Fibroblast of lung (primary cell): ENCODE measurements at regions not wholly inside any gene's neighbourhood (a gene's known extent, or its start where the extent isn't known, plus 50 kb on each side); places are given as distances from the start of the nearest gene placed in this dataset.

Source experiments
- DNase-seq, 2 donors: peaks; one replicate each; pipeline versions ENCODE4 v3.0.0 to v3.0.0-alpha.2; 2010; ENCODE audit warnings: low read depth in 2 of 2
- H2AFZ ChIP-seq: 2 replicates; pipeline ENCODE4 v1.5.1; 2012; ENCODE audit warnings: low read length, control low read depth, inconsistent platforms
- H3K27ac ChIP-seq: 2 replicates; pipeline ENCODE4 v1.5.1; 2011; ENCODE audit warnings: low read length, control low read depth; ENCODE audit not compliant: insufficient read depth
- H3K27me3 ChIP-seq: 2 replicates; pipeline ENCODE4 v1.5.1; 2011; ENCODE audit warnings: mild to moderate bottlenecking, low read length; ENCODE audit not compliant: control insufficient read depth, insufficient read depth
- H3K36me3 ChIP-seq: 2 replicates; pipeline ENCODE4 v1.5.1; 2011; ENCODE audit warnings: low read length; ENCODE audit not compliant: control insufficient read depth, insufficient read depth
- H3K4me1 ChIP-seq: 2 replicates; pipeline ENCODE4 v1.5.1; 2011; ENCODE audit warnings: low read length; ENCODE audit not compliant: control insufficient read depth, insufficient read depth; ENCODE audit errors: extremely low read depth
- H3K4me2 ChIP-seq: 2 replicates; pipeline ENCODE4 v1.5.1; 2011; ENCODE audit warnings: low read length, control low read depth; ENCODE audit not compliant: insufficient read depth; ENCODE audit errors: extremely low read depth
- H3K4me3 ChIP-seq, 4 experiments: fragments of 200-600 bp in 1 of 4; sonication (generic) in 1 of 4; replicated peaks in 1 of 4; 2 replicates each; pipeline ENCODE4 v1.5.1; 2011 to 2016; ENCODE audit warnings: low read length in 4 of 4, low read depth in 3 of 4, mild to moderate bottlenecking in 3 of 4, control low read depth in 2 of 4, inconsistent platforms in 1 of 4, mixed read lengths in 1 of 4; ENCODE audit not compliant: insufficient read depth in 1 of 4; ENCODE audit errors: control extremely low read depth in 1 of 4
- H3K79me2 ChIP-seq: 2 replicates; pipeline ENCODE4 v1.5.1; 2012; ENCODE audit warnings: mild to moderate bottlenecking, low read length, inconsistent platforms; ENCODE audit not compliant: control insufficient read depth, insufficient read depth
- H3K9ac ChIP-seq: 2 replicates; pipeline ENCODE4 v1.5.1; 2011; ENCODE audit warnings: mild to moderate bottlenecking, low read length, control low read depth; ENCODE audit not compliant: insufficient read depth
- H3K9me3 ChIP-seq: 2 replicates; pipeline ENCODE4 v1.5.1; 2012; ENCODE audit warnings: low read depth, low read length; ENCODE audit not compliant: control insufficient read depth, insufficient read depth
- H4K20me1 ChIP-seq: 2 replicates; pipeline ENCODE4 v1.5.1; 2011; ENCODE audit warnings: low read length; ENCODE audit not compliant: control insufficient read depth, insufficient read depth; ENCODE audit errors: extremely low read depth
- EZH2 ChIP-seq: IDR thresholded peaks from 2 replicates; pipeline ENCODE4 v1.5.1; 2012; ENCODE audit warnings: low read length, control low read depth, mild to moderate bottlenecking; ENCODE audit errors: missing control alignments
- TF ChIP-seq, protein P1 (sequence below), 2 donors: IDR thresholded peaks in 1 of 2; conservative IDR thresholded peaks in 1 of 2; 1 replicate in 1 of 2; 2 replicates in 1 of 2; pipeline ENCODE4 v1.5.1; 2011 to 2012; ENCODE audit warnings: low read length in 2 of 2, control low read depth in 1 of 2, inconsistent platforms in 1 of 2, low read depth in 1 of 2, mild to moderate bottlenecking in 1 of 2

DNA sequence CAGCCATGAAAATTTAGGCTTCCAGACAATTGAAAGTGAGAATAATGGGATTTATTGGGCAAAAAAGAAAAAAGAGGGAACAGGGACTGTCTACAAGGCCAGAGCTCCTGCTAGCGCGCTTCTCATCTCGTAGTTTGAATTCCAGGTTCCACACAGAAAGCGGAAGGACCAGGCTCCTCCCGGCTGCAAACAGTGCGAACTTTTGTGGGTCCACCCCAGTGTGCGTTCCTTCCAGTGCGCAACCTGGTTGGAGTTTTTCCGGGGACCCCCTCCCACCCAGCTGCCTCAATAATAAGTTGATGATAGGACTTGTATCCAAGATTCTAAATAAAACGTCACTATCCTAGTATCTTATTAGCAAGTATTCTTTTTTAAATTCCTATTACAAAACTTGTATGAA, 467.7 kb upstream of the TUSC1 start:
- no peak for DNase-seq
- no peaks in the 10 kb centered on the region for H3K9me3 ChIP-seq
- no peaks in the 10 kb centered on the region for H3K27me3 ChIP-seq
- H4K20me1 ChIP-seq = no peaks in the 10 kb centered on the region
- no peaks in the 10 kb centered on the region for H3K4me1 ChIP-seq
- no peaks in the 10 kb centered on the region for H3K79me2 ChIP-seq
- no peak overlapping the region for H3K9ac ChIP-seq
- H3K4me3 ChIP-seq = no peak overlapping the region
- H3K27ac ChIP-seq = no peak overlapping the region
- TF ChIP-seq, protein P1, sequence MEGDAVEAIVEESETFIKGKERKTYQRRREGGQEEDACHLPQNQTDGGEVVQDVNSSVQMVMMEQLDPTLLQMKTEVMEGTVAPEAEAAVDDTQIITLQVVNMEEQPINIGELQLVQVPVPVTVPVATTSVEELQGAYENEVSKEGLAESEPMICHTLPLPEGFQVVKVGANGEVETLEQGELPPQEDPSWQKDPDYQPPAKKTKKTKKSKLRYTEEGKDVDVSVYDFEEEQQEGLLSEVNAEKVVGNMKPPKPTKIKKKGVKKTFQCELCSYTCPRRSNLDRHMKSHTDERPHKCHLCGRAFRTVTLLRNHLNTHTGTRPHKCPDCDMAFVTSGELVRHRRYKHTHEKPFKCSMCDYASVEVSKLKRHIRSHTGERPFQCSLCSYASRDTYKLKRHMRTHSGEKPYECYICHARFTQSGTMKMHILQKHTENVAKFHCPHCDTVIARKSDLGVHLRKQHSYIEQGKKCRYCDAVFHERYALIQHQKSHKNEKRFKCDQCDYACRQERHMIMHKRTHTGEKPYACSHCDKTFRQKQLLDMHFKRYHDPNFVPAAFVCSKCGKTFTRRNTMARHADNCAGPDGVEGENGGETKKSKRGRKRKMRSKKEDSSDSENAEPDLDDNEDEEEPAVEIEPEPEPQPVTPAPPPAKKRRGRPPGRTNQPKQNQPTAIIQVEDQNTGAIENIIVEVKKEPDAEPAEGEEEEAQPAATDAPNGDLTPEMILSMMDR (conservative IDR thresholded peaks at IDR 0.05 in 1 of 2, IDR thresholded peaks at IDR 0.05 in 1 of 2; ENCODE audit: low read depth in 1 of 2, low read length in 2 of 2) = no peak
- no peak for TF ChIP-seq EZH2
- no peaks in the 10 kb centered on the region for H3K36me3 ChIP-seq
- no peak overlapping the region for H2AFZ ChIP-seq
- no peak overlapping the region for H3K4me2 ChIP-seq

- TF ChIP-seq EZH2 = no peak
- TF ChIP-seq, protein P1 (conservative IDR thresholded peaks at IDR 0.05 in 1 of 2, IDR thresholded peaks at IDR 0.05 in 1 of 2; ENCODE audit: low read depth in 1 of 2, low read length in 2 of 2) = no peak
- no peaks in the 10 kb centered on the region for H3K4me1 ChIP-seq
- no peak overlapping the region for H3K27ac ChIP-seq
- H3K4me3 ChIP-seq = no peak overlapping the region
- no peaks in the 10 kb centered on the region for H3K36me3 ChIP-seq
- H3K79me2 ChIP-seq = no peaks in the 10 kb centered on the region
- H3K27me3 ChIP-seq = no peaks in the 10 kb centered on the region
- no peaks in the 10 kb centered on the region for H4K20me1 ChIP-seq
- no peaks in the 10 kb centered on the region for H3K9me3 ChIP-seq
- H3K9ac ChIP-seq = no peak overlapping the region
- H2AFZ ChIP-seq = no peak overlapping the region
- no peak overlapping the region for H3K4me2 ChIP-seq
- no peak for DNase-seq
These were observed 464.4 kb upstream of the TUSC1 start for GRCh38 chr9:26142631-26143030.

GRCh38 chr9:26142201-26142600, 464.0 kb upstream of the TUSC1 start:
- H3K27me3 ChIP-seq = no peaks in the 10 kb centered on the region
- H3K79me2 ChIP-seq = no peaks in the 10 kb centered on the region
- H3K4me2 ChIP-seq = no peak overlapping the region
- H2AFZ ChIP-seq = no peak overlapping the region
- H3K4me1 ChIP-seq = no peaks in the 10 kb centered on the region
- H3K9me3 ChIP-seq = no peaks in the 10 kb centered on the region
- no peak for DNase-seq
- no peak overlapping the region for H3K4me3 ChIP-seq
- H3K36me3 ChIP-seq = no peaks in the 10 kb centered on the region
- H4K20me1 ChIP-seq = no peaks in the 10 kb centered on the region
- TF ChIP-seq, protein P1 (conservative IDR thresholded peaks at IDR 0.05 in 1 of 2, IDR thresholded peaks at IDR 0.05 in 1 of 2; ENCODE audit: low read depth in 1 of 2, low read length in 2 of 2) = no peak
- TF ChIP-seq EZH2 = no peak
- H3K9ac ChIP-seq = no peak overlapping the region
- H3K27ac ChIP-seq = no peak overlapping the region
